Smooth muscle cell (in vitro differentiated cells): ENCODE measurements at regions not wholly inside any gene's neighbourhood (a gene's known extent, or its start where the extent isn't known, plus 50 kb on each side); places are given as distances from the start of the nearest gene placed in this dataset.
"Not testable (repeated sequence)": the region's sequence is repeated elsewhere in the genome, so short reads cannot be mapped to it uniquely, and the experiment has no call there.

ENCODE experiments used
- DNase-seq: peaks from one replicate; lab custom pipeline; 2025; ENCODE audit not compliant: unreplicated experiment; lab: John Stamatoyannopoulos, UW
- H2AFZ ChIP-seq: fragments of 200-600 bp; sonication (generic); 2 replicates; pipeline ENCODE4 v1.6.0; 2016; ENCODE audit warnings: antibody characterized with exemption, low read depth, mild to moderate bottlenecking
- H3F3A ChIP-seq: fragments of 200-600 bp; sonication (generic); 2 replicates; pipeline ENCODE4 v1.6.0; 2017; ENCODE audit warnings: antibody characterized with exemption, low read depth
- H3K27ac ChIP-seq: fragments of 200-600 bp; sonication (generic); 2 replicates; pipeline ENCODE4 v1.5.1; 2016; ENCODE audit warnings: low read depth, mild to moderate bottlenecking
- H3K27me3 ChIP-seq: fragments of 200-600 bp; sonication (generic); 2 replicates; pipeline ENCODE4 v1.6.1; 2016; ENCODE audit warnings: low read depth, mild to moderate bottlenecking
- H3K36me3 ChIP-seq: fragments of 200-600 bp; sonication (generic); 2 replicates; pipeline ENCODE4 v1.5.1; 2016; ENCODE audit warnings: low read depth
- H3K4me1 ChIP-seq: fragments of 200-600 bp; sonication (generic); 2 replicates; pipeline ENCODE4 v1.5.1; 2016; ENCODE audit warnings: low read depth
- H3K4me2 ChIP-seq: fragments of 200-600 bp; sonication (generic); 2 replicates; pipeline ENCODE4 v1.6.0; 2016; ENCODE audit warnings: mild to moderate bottlenecking
- H3K4me3 ChIP-seq: fragments of 200-600 bp; sonication (generic); 2 replicates; pipeline ENCODE4 v1.5.1; 2016; ENCODE audit warnings: mild to moderate bottlenecking
- H3K79me2 ChIP-seq: fragments of 200-600 bp; sonication (generic); 2 replicates; pipeline ENCODE4 v1.6.0; 2016; ENCODE audit warnings: low read depth, mild to moderate bottlenecking
- H3K9ac ChIP-seq: fragments of 200-600 bp; sonication (generic); 2 replicates; pipeline ENCODE4 v1.6.0; 2016; ENCODE audit warnings: low read depth
- H3K9me3 ChIP-seq: fragments of 200-600 bp; sonication (generic); replicated peaks from 2 replicates; pipeline ENCODE4 v1.5.1; 2016; ENCODE audit warnings: low read depth
- H4K20me1 ChIP-seq: fragments of 200-600 bp; sonication (generic); 2 replicates; pipeline ENCODE4 v1.6.0; 2016; ENCODE audit warnings: low read depth
- WGBS: methylation state at CpG from one replicate; pipeline ENCODE4 v1.1.7; 2016; ENCODE audit warnings: low lambda C conversion rate; 5-methylcytosine and 5-hydroxymethylcytosine counted together
- TF ChIP-seq, protein P1 (sequence below): fragments of 200-600 bp; sonication (generic); IDR thresholded peaks from 2 replicates; pipeline ENCODE4 v1.5.1; 2017; ENCODE audit warnings: borderline replicate concordance, mild to moderate bottlenecking, antibody characterized with exemption; ENCODE audit not compliant: insufficient read depth, poor library complexity, severe bottlenecking

DNA sequence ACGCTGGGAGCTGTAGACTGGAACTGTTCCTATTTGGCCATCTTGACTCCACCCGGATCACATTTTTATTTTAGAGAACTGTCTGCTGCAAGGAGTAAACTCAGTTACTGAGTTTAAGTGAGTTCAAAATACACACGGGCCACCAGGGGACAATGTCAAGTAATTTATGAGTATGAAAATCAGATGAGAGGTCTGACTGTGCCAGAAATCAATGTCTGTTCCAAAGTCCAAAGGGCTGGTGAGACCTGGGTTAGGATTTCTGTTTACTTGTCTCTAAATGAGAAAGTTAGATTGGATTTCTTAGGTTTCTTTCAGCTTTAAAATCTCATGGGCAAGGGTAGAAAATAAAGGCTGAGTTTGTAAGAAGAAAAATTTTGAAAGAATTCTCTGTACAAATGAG lies 465.8 kb upstream of the MEIS1 start:
- no peaks in the 10 kb centered on the region for H3K36me3 ChIP-seq
- no peaks in the 10 kb centered on the region for H3K79me2 ChIP-seq
- no peak overlapping the region for H3K4me2 ChIP-seq
- H2AFZ ChIP-seq = no peak overlapping the region
- H3K9ac ChIP-seq = no peak overlapping the region
- no peak for DNase-seq
- H4K20me1 ChIP-seq = no peaks in the 10 kb centered on the region
- WGBS = 93% methylated on average over 3 of the region's 3 CpGs
- H3K4me3 ChIP-seq = no peak overlapping the region
- no peaks in the 10 kb centered on the region for H3K4me1 ChIP-seq
- no peaks in the 10 kb centered on the region for H3K9me3 ChIP-seq
- TF ChIP-seq, protein P1, sequence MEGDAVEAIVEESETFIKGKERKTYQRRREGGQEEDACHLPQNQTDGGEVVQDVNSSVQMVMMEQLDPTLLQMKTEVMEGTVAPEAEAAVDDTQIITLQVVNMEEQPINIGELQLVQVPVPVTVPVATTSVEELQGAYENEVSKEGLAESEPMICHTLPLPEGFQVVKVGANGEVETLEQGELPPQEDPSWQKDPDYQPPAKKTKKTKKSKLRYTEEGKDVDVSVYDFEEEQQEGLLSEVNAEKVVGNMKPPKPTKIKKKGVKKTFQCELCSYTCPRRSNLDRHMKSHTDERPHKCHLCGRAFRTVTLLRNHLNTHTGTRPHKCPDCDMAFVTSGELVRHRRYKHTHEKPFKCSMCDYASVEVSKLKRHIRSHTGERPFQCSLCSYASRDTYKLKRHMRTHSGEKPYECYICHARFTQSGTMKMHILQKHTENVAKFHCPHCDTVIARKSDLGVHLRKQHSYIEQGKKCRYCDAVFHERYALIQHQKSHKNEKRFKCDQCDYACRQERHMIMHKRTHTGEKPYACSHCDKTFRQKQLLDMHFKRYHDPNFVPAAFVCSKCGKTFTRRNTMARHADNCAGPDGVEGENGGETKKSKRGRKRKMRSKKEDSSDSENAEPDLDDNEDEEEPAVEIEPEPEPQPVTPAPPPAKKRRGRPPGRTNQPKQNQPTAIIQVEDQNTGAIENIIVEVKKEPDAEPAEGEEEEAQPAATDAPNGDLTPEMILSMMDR = no peak
- H3K27me3 ChIP-seq = no peaks in the 10 kb centered on the region
- no peak overlapping the region for H3K27ac ChIP-seq
- no peaks in the 10 kb centered on the region for H3F3A ChIP-seq

DNA sequence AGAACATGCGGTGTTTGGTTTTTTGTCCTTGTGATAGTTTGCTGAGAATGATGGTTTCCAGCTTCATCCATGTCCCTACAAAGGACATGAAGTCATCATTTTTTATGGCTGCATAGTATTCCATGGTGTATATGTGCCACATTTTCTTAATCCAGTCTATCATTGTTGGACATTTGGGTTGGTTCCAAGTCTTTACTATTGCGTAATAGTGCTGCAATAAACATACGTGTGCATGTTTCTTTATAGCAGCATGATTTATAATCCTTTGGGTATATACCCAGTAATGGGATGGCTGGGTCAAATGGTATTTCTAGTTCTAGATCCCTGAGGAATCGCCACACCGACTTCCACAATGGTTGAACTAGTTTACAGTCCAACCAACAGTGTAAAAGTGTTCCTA lies 471.6 kb upstream of the MEIS1 start:
- not testable (repeated sequence) for H3K4me1 ChIP-seq, H3K79me2 ChIP-seq, H3K27me3 ChIP-seq, H3F3A ChIP-seq, H3K9ac ChIP-seq, DNase-seq, H3K4me3 ChIP-seq, H3K4me2 ChIP-seq, H2AFZ ChIP-seq, H3K27ac ChIP-seq, H3K36me3 ChIP-seq, H4K20me1 ChIP-seq, H3K9me3 ChIP-seq
- WGBS = 80% methylated on average over 5 of the region's 5 CpGs

DNA sequence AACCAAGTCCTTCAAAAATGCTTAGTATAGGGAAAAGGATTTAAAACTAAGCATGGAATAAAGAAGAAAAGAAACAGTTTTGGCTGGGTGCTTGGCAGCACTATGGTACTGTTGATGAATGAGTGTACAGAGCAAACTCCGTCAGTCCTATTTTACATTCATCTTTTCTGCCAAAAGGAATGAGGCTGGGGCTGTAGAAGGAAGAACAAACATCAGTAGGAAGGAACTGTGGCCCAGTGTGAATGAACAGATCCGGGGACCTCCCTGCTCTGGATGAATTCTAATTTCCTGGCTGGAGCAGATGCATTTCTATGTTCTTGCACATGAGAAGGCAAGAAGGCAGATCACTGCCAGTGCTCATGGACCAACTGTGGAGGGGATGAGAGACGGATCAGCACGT lies 474.0 kb upstream of the MEIS1 start:
- Histone ChIP-seq H3K9me3 (no peaks in the 10 kb centered on the region), H3K27ac (no peak overlapping the region), H4K20me1 (no peaks in the 10 kb centered on the region), H2AFZ (no peak overlapping the region), H3K27me3 (no peaks in the 10 kb centered on the region), H3K9ac (no peak overlapping the region), H3F3A (no peaks in the 10 kb centered on the region), H3K36me3 (no peaks in the 10 kb centered on the region), H3K4me1 (no peaks in the 10 kb centered on the region), H3K4me3 (no peak overlapping the region), H3K79me2 (no peaks in the 10 kb centered on the region), H3K4me2 (no peak overlapping the region)
- TF ChIP-seq, protein P1 = no peak
- DNase-seq = no peak
- 91% methylated on average over 4 of the region's 4 CpGs for WGBS

DNA sequence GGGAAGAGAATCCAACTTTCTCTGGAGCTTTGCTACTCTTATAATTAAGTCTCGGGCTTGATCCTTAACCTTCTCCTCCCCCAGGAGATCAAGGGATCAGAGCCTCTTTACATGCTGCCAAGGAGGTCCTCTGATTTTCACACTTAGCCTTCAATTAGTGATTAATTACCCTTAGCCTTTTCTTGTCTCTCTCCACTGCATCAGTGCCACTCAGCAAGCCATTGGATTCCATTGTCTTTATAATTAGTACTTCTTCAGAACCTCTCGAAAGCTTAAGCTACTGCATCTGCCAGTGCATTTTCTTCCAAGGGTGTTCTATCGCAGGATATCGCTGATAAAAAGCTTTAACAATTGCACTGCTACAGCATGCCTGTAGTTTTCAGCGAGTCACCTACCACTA lies 477.0 kb upstream of the MEIS1 start:
- Histone ChIP-seq H3F3A (no peaks in the 10 kb centered on the region), H4K20me1 (no peaks in the 10 kb centered on the region), H3K27me3 (no peaks in the 10 kb centered on the region), H3K9ac (no peak overlapping the region), H2AFZ (no peak overlapping the region), H3K36me3 (no peaks in the 10 kb centered on the region), H3K4me3 (no peak overlapping the region), H3K79me2 (no peaks in the 10 kb centered on the region), H3K4me2 (no peak overlapping the region), H3K9me3 (no peaks in the 10 kb centered on the region), H3K4me1 (no peaks in the 10 kb centered on the region), H3K27ac (no peak overlapping the region)
- WGBS = 62% methylated on average over 5 of the region's 5 CpGs
- TF ChIP-seq, protein P1 = no peak
- DNase-seq = no peak
